Endothelial cell of umbilical vein (primary cell): ENCODE measurements at regions not wholly inside any gene's neighbourhood (a gene's known extent, or its start where the extent isn't known, plus 50 kb on each side); places are given as distances from the start of the nearest gene placed in this dataset.

Experiments used
- BruUV-seq: library from RNA; stranded (reverse); fragments of 400-500 nt; replicated peaks from 2 replicates; lab custom pipeline; 2021; lab: Mats Ljungman, UMichigan
- CTCF ChIA-PET: fragments of 300-600, 350-600 bp; sonication (Branson Sonifier 250); formaldehyde crosslinking; loops from one replicate; lab custom pipeline; 2021; ENCODE audit warnings: antibody characterized with exemption, inconsistent platforms; lab: Charles Lee
- POLR2A ChIA-PET: fragments of 300-600, 350-600 bp; sonication (Branson Sonifier 250); formaldehyde crosslinking; loops from one replicate; lab custom pipeline; 2021; ENCODE audit warnings: antibody characterized with exemption, inconsistent platforms; lab: Charles Lee
- DNase-seq: peaks from one replicate; pipeline ENCODE4 v3.0.0-alpha.2; 2011; ENCODE audit warnings: low read depth, low spot score
- FAIRE-seq: peaks from 2 replicates; lab custom pipeline; 2011; peaks lifted over from hg19 to GRCh38; lab: Jason Lieb, UNC
- H2AFZ ChIP-seq: 2 replicates; pipeline ENCODE4 v1.6.0; 2012; ENCODE audit warnings: low read depth, low read length, control low read depth, inconsistent platforms
- H3K27ac ChIP-seq: 2 replicates; pipeline ENCODE4 v1.5.1; 2011; ENCODE audit warnings: low read depth, mild to moderate bottlenecking, control low read depth, low read length, moderate library complexity; ENCODE audit not compliant: insufficient read depth
- H3K27me3 ChIP-seq, 2 experiments: 2 replicates each; pipeline versions ENCODE4 v1.6.0 to v1.6.1; 2011; ENCODE audit warnings: low read length in 2 of 2, mixed read lengths in 1 of 2; ENCODE audit not compliant: control insufficient read depth in 2 of 2, insufficient read depth in 2 of 2
- H3K36me3 ChIP-seq, 2 experiments: 2 replicates in 1 of 2; 3 replicates in 1 of 2; pipeline ENCODE4 v1.5.1; 2011; ENCODE audit warnings: low read length in 2 of 2, mild to moderate bottlenecking in 1 of 2, moderate library complexity in 1 of 2; ENCODE audit not compliant: control insufficient read depth in 2 of 2, insufficient read depth in 2 of 2; ENCODE audit errors: extremely low read depth in 1 of 2
- H3K4me1 ChIP-seq: 3 replicates; pipeline ENCODE4 v1.5.1; 2011; ENCODE audit warnings: mild to moderate bottlenecking, low read length; ENCODE audit not compliant: control insufficient read depth, insufficient read depth; ENCODE audit errors: extremely low read depth
- H3K4me2 ChIP-seq: 2 replicates; pipeline ENCODE4 v1.6.1; 2011; ENCODE audit warnings: low read length, control low read depth, mixed read lengths; ENCODE audit not compliant: insufficient read depth
- H3K4me3 ChIP-seq, 3 experiments: fragments of 200-600 bp in 1 of 3; sonication (generic), shearing (Covaris generic) in 1 of 3; replicated peaks in 1 of 3; 2 replicates each; pipeline ENCODE4 v1.5.1; 2011 to 2016; ENCODE audit warnings: control low read depth in 3 of 3, low read length in 3 of 3, mild to moderate bottlenecking in 2 of 3, inconsistent platforms in 1 of 3, low read depth in 1 of 3, moderate library complexity in 1 of 3; ENCODE audit not compliant: insufficient read depth in 1 of 3
- H3K79me2 ChIP-seq: 2 replicates; pipeline ENCODE4 v1.6.0; 2012; ENCODE audit warnings: low read length, inconsistent platforms; ENCODE audit not compliant: control insufficient read depth, insufficient read depth
- H3K9ac ChIP-seq: replicated peaks from 2 replicates; pipeline ENCODE3; 2011; ENCODE audit warnings: low read length, control low read depth; ENCODE audit not compliant: insufficient read depth; ENCODE audit errors: extremely low read depth
- H3K9me1 ChIP-seq: replicated peaks from 3 replicates; pipeline ENCODE4 v1.6.0; 2011; ENCODE audit warnings: mild to moderate bottlenecking, low read length; ENCODE audit not compliant: control insufficient read depth, insufficient read depth; ENCODE audit errors: extremely low read depth
- H3K9me3 ChIP-seq: replicated peaks from 2 replicates; pipeline ENCODE4 v1.5.1; 2012; ENCODE audit warnings: low read length, inconsistent platforms; ENCODE audit not compliant: control insufficient read depth, insufficient read depth
- H4K20me1 ChIP-seq: replicated peaks from 2 replicates; pipeline ENCODE3; 2011; ENCODE audit warnings: mild to moderate bottlenecking, low read length; ENCODE audit not compliant: control insufficient read depth, insufficient read depth; ENCODE audit errors: extremely low read depth
- EZH2 ChIP-seq: IDR thresholded peaks from 2 replicates; pipeline ENCODE4 v1.6.1; 2012; ENCODE audit warnings: borderline replicate concordance, low read depth, mild to moderate bottlenecking, moderate library complexity, low read length, inconsistent platforms; ENCODE audit not compliant: severe bottlenecking
- FOS ChIP-seq: IDR thresholded peaks from 2 replicates; pipeline ENCODE4 v1.6.1; 2011; ENCODE audit warnings: mild to moderate bottlenecking, low read length, moderate library complexity, borderline replicate concordance; ENCODE audit not compliant: insufficient read depth
- GATA2 ChIP-seq: IDR thresholded peaks from 2 replicates; pipeline ENCODE4 v1.7.0; 2011; ENCODE audit warnings: low read depth, mild to moderate bottlenecking, moderate library complexity, mixed read lengths, low read length; ENCODE audit not compliant: insufficient read length, insufficient read depth
- JUN ChIP-seq: IDR thresholded peaks from 2 replicates; pipeline ENCODE4 v1.6.1; 2011; ENCODE audit warnings: borderline replicate concordance, low read depth; ENCODE audit not compliant: insufficient read length, insufficient read depth
- MYC ChIP-seq: IDR thresholded peaks from one replicate; pipeline ENCODE4 v1.6.1; 2011; ENCODE audit warnings: mild to moderate bottlenecking, low read depth, low read length
- POLR2A ChIP-seq: IDR thresholded peaks from 2 replicates; pipeline ENCODE4 v1.6.1; 2012; ENCODE audit warnings: low read depth, mild to moderate bottlenecking, control low read depth, low read length
- POLR2AphosphoS5 ChIP-seq: IDR thresholded peaks from 2 replicates; pipeline ENCODE4 v1.6.1; 2012; ENCODE audit warnings: low read depth, mild to moderate bottlenecking, control low read depth, low read length, moderate library complexity; ENCODE audit not compliant: insufficient read depth
- dilution Hi-C: fragments of 300-500 bp; cut with MboI; formaldehyde crosslinking; loops from one replicate; pipeline ENCODE4 v1.15.0; 2019; ENCODE audit warnings: low sequenced_read_pairs; ENCODE audit not compliant: extremely low pct_ligation_motif_present
- intact Hi-C: fragments of 100-400 bp; cut with micrococcal nuclease; formaldehyde crosslinking; loops from one replicate; pipeline ENCODE4 v1.10.0; 2022
- TF ChIP-seq, protein P1 (sequence below), 2 donors: IDR thresholded peaks; 1 replicate in 1 of 2; 2 replicates in 1 of 2; pipeline ENCODE4 v1.5.1; 2011; ENCODE audit warnings: low read length in 2 of 2, mild to moderate bottlenecking in 2 of 2, moderate library complexity in 2 of 2, control low read depth in 1 of 2, inconsistent platforms in 1 of 2, low read depth in 1 of 2; ENCODE audit not compliant: insufficient read depth in 1 of 2; ENCODE audit errors: extremely low read depth in 1 of 2

DNA sequence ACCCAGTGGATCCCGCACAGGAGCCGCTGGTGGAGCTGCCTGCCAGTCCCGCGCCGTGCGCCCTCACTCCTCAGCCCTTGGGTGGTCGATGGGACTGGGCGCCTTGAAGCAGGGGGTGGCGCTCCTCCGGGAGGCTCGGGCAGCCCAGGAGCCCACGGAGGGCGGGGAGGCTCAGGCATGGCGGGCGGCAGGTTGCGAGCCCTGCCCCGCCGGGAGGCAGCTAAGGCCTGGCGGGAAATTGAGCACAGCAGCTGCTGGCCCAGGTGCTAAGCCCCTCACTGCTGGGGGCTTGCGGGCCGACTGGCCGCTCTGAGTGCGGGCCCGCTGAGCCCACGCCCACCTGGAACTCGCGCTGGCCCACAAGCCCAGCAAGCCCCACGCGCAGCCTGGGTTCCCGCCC is 127.1 kb upstream of the TMEM164 start:
- Histone ChIP-seq H3K27me3 (peaks cover 0 to 2% of the 10 kb centered on the region in 2 experiments), H3K4me1 (no peaks in the 10 kb centered on the region), H3K36me3 (no peaks in the 10 kb centered on the region), H3K4me3 (no peak overlapping the region), H3K4me2 (no peak overlapping the region), H3K9ac (no peak overlapping the region), H3K9me1 (no peaks in the 10 kb centered on the region), H3K79me2 (no peaks in the 10 kb centered on the region), H3K9me3 (no peaks in the 10 kb centered on the region), H4K20me1 (no peaks in the 10 kb centered on the region), H2AFZ (no peak overlapping the region), H3K27ac (no peak overlapping the region)
- CTCF ChIA-PET: interaction anchor here (1.2 kb wide), 1 partner anchor 15 kb away, joined by 3 read pairs; no protein-coding TSS in a partner anchor
- FAIRE-seq (no peak), DNase-seq (no peak)
- TF ChIP-seq, protein P1, sequence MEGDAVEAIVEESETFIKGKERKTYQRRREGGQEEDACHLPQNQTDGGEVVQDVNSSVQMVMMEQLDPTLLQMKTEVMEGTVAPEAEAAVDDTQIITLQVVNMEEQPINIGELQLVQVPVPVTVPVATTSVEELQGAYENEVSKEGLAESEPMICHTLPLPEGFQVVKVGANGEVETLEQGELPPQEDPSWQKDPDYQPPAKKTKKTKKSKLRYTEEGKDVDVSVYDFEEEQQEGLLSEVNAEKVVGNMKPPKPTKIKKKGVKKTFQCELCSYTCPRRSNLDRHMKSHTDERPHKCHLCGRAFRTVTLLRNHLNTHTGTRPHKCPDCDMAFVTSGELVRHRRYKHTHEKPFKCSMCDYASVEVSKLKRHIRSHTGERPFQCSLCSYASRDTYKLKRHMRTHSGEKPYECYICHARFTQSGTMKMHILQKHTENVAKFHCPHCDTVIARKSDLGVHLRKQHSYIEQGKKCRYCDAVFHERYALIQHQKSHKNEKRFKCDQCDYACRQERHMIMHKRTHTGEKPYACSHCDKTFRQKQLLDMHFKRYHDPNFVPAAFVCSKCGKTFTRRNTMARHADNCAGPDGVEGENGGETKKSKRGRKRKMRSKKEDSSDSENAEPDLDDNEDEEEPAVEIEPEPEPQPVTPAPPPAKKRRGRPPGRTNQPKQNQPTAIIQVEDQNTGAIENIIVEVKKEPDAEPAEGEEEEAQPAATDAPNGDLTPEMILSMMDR (IDR thresholded peaks at IDR 0.05; ENCODE audit: extremely low read depth in 1 of 2, insufficient read depth in 1 of 2, low read depth in 1 of 2, low read length in 2 of 2): no peak
- TF ChIP-seq POLR2AphosphoS5 (no peak), JUN (no peak), MYC (no peak), EZH2 (no peak), FOS (no peak), GATA2 (no peak), POLR2A (no peak)
- POLR2A ChIA-PET: no interaction called here
- intact Hi-C loops: no loop called here
- dilution Hi-C loops: no loop called here
- BruUV-seq: no TSS peak
